WI38 (cell line): ENCODE measurements at regions not wholly inside any gene's neighbourhood (a gene's known extent, or its start where the extent isn't known, plus 50 kb on each side); places are given as distances from the start of the nearest gene placed in this dataset.

Experiments
- H3K4me3 ChIP-seq: 2 replicates; pipeline ENCODE4 v1.5.1; 2011; ENCODE audit warnings: low read depth, mild to moderate bottlenecking, control low read depth, low read length
- TF ChIP-seq, protein P1 (sequence below): IDR thresholded peaks from 2 replicates; pipeline ENCODE4 v1.5.1; 2012; ENCODE audit warnings: low read depth, mild to moderate bottlenecking, control low read depth, low read length

- no peak overlapping the region for H3K4me3 ChIP-seq
- TF ChIP-seq, protein P1, sequence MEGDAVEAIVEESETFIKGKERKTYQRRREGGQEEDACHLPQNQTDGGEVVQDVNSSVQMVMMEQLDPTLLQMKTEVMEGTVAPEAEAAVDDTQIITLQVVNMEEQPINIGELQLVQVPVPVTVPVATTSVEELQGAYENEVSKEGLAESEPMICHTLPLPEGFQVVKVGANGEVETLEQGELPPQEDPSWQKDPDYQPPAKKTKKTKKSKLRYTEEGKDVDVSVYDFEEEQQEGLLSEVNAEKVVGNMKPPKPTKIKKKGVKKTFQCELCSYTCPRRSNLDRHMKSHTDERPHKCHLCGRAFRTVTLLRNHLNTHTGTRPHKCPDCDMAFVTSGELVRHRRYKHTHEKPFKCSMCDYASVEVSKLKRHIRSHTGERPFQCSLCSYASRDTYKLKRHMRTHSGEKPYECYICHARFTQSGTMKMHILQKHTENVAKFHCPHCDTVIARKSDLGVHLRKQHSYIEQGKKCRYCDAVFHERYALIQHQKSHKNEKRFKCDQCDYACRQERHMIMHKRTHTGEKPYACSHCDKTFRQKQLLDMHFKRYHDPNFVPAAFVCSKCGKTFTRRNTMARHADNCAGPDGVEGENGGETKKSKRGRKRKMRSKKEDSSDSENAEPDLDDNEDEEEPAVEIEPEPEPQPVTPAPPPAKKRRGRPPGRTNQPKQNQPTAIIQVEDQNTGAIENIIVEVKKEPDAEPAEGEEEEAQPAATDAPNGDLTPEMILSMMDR = no peak
Measured at GRCh38 chr4:149279776-149280175, 535.9 kb downstream of the IQCM start.

DNA sequence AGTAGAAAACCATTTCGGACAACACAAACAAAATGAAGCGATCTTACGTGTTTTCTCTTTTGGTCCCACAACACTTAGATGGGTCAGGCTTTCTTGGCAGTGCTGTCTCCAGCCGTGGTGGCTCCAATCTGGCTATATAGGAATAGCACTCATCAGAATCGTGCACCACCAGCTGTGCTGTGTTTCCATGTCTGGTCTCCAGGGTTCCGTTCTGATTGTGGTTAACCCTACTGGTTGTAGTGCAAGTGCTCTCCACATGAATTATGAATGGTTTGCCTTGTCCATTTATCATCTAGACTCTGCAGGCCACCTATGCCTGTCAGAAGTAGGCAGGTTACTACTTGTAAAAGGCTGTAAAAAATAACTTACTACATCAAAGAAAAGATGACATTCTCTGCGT is 536.3 kb downstream of the IQCM start:
- H3K4me3 ChIP-seq = no peak overlapping the region
- TF ChIP-seq, protein P1 = no peak

- H3K4me3 ChIP-seq = no peak overlapping the region
Measured at GRCh38 chr4:149277705-149278104, 537.9 kb downstream of the IQCM start.

DNA sequence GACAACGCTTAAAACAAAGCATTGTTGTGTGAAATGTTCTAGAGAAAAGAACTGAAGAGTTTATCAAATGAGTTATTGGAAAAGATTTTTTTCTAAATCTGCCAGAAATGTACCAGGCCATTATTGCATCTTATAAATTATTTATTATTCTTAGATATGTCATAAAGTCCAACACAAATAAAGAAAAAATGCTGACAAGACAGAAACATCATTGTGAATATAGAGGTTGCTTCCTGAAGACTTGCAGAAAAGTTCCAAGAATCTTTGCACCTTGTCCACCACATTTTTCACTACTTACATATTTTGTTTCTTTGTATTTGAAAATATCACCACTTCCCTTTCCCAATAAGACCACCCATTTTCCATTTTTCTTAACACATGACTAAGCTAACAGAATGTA is 545.8 kb downstream of the IQCM start:
- H3K4me3 ChIP-seq = no peak overlapping the region
- TF ChIP-seq, protein P1 = no peak

More at GRCh38 chr4:149277705-149278104, 537.9 kb downstream of the IQCM start:
- TF ChIP-seq, protein P1 = no peak

DNA sequence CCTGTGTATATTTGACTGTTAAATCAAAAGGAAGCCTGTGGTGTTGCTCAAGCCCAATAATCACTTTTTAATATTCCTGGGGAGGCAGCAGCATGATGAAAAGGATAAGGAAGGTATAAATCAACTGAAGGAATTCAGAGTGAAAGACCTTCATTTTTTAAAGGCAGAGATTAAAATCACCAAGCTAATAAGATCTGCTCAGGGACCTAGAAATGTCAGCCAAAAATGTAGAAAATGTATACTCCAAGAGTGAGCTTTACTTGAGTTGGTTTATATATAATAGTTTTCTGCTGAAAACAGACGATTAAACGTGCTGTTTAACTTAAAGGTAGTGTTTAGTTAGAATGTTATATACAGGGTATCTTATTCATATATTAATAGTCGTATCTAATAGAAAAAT is 549.3 kb downstream of the IQCM start:
- no peak overlapping the region for H3K4me3 ChIP-seq

GRCh38 chr4:149265645-149266044 is 550.0 kb downstream of the IQCM start:
- TF ChIP-seq, protein P1 = no peak
- H3K4me3 ChIP-seq = no peak overlapping the region

More for the DNA sequence above, 549.3 kb downstream of the IQCM start:
- TF ChIP-seq, protein P1 = no peak

DNA sequence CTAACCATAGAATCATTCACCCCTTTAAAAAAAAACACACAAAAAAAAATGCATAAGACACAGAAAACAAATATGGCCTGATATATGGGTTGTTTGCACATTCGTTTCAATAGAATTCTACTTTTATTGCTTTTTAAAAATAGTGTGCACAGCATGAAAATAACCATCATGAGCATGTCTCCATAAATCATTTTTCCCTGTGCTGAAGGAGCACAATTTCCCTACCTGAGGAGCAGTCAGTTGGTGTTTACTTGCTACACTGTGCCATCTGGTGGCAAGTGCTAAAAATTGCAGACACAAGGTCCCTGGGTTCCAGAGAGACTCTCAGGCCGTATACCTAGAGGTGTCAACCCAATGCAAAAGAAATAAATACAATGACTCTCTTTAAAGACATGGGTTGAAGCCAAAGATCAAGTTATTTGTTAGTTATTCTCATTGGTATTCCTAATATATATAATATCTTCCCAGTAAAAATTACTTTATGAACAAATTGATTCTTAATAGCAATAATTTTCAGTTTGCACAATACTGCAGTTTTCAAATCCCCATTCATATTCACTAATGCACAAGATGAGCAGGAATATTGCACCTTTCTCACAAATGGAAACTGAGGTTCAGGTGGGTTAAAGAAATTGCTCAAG is 551.4 kb downstream of the IQCM start:
- no peak overlapping the region for H3K4me3 ChIP-seq
- TF ChIP-seq, protein P1 = peak; percentile 74
